Inflammatory macrophage treated with lipopolysaccharide for 1 hour (primary cell): ENCODE measurements at regions not wholly inside any gene's neighbourhood (a gene's known extent, or its start where the extent isn't known, plus 50 kb on each side); places are given as distances from the start of the nearest gene placed in this dataset.
"Not testable (repeated sequence)": the region's sequence is repeated elsewhere in the genome, so short reads cannot be mapped to it uniquely, and the experiment has no call there.

Source experiments
- DNase-seq, 2 donors: peaks; one replicate each; pipeline ENCODE4 v3.0.0-alpha.2; 2020 to 2022

DNA sequence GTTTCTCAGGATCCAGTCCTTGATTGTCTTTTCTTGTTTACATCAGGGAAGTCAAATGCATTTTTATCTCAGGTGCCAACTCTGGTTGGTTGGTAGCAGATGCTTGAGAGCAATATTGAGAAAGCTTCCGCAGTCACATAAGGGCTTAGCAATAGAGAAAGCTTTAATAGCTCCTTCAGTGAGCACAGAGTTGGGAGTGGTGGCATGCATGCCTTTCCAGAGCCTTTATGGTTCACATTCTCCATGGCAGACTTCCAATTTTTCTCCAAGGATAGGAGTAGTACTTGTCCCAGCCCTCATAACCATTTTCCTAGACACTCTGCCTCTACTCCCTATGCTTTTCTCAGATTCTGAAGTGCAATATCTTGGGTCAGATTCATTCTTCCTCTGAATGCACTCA lies 280.4 kb downstream of the AEBP2 start:
- no peak for DNase-seq

DNA sequence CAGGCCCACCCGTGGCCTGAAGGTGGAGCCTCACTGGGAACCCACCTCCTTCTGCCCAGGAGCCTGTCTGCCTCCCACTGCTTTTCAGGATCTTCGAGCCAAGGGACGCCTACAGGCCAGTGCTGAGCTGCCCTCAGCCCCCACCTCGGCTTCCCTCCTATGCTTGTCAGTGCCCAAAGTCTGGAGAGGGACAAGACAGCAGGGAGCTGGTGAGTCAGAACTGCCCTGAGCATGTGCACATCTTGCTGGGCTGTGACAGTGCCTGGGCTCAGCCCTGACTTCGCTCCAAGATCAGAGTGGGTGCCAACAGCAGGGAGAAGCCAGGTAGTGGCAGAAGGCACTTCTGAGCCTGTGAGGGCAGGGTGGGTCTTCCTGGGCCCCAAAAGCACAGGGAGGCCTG lies 286.8 kb downstream of the AEBP2 start:
- no peak for DNase-seq

DNA sequence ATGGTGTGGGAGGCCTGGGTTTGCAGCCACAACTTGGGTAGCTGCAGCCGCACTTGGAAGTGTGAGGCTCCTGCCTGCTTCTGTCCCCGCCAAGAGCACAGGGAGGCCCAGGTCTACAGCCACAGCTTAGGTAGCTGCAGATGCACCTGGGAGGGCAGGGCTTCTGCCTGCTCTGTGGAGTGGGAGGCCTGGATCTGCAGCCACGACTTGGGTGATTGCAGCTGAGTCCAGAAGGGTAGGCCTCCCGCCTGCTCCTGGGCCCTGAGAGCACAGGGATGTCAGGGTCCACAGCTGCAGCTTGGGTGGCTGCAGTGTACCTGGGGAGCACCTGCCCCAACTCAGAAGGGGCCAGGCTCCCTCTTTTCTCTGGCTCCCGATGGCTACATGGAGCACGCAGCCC lies 287.3 kb downstream of the AEBP2 start:
- DNase-seq, result no peak

DNA sequence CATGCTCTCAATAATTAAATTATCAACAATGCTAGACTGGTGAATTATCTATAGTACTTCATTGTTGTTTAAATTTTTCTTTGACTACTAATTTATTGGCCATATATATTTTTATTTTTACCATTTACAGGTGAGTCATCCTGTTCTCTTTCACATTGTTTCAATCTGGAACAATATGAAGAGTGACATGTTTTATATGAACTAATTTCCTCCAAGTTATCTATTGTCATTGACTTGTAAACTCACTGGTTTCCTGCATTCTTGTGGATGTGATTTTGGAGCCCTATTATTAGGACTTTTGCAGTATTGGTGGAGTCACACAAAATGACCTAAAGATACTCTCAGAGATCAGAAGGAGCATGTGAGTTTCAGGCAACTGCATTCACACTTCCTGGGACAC lies 297.7 kb downstream of the AEBP2 start:
- no peak for DNase-seq

DNA sequence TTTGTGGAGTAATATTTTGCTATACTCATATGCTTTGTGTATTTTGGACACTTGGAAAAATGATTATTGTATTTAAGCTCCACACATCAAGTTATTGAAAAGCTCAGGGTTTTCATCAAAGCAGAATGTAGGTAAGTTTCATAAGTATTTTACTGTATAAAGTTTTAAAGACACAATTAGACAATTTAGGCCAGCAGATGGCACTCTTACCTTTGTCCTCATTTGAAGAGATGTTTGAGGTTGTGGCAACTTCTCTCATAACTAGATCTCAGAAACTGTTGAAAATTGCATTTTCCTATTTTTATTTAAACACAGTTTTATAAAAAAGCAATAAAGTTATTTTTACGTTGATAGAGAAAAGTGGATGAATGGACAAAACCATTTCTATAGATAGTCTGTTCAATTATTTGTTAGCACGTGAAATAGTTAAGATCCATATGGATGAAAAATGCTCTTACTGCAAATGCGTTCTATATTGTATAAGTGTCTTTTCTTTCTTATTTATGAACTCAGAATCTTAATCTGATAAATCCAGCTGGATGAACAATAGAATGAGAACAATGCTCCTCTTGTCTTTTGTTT lies 300.0 kb downstream of the AEBP2 start:
- DNase-seq, result peak; percentile 23 to 89

DNA sequence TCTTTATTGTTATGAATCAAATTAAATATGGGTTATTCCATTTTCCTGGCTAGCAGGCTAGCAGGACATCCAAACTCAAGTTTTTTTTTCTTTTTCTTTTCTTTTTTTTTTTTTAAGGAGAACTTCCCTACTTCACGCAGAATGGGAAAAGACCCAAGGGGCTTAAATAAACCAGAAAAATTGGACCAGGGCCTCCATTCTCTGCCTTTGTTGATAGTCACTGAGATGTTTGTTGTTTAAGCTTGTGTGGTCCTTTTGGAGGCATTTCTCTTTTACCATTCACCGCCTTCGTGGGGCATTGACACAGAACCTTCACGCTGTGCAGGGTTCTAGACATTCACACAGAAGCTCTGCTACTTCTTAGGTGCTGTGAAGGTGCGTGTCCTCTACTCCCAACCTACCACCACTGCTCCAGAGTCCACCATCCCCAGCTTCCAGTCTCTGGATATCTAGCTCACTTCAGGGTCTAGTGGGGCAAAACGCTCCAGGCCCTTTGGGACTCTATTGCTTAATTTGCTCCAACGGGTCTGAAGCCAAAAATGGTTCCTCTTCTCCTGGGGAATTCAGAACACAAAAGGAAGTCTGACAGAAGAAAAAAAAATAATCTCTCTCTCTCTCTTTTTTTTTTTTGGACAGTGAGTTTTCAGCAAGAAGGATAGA lies 301.3 kb downstream of the AEBP2 start:
- DNase-seq, result no peak

DNA sequence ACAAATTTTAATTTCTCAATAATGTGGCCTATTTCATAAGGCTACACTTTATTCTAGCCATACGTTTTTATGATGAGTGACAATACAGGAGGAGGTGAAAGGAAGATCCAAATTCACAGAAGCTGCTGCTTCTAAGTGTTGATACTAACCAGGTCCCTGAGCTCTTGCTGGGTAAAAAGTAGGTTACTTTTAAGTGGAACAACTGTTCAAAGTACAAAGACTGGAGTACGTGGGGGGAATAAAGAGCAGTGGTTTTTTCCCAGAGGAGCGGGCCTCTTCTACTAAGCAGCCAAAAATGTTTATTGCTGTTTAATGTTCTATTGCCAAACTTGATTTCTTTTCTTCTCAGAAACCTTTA lies 301.8 kb downstream of the AEBP2 start:
- no peak for DNase-seq

DNA sequence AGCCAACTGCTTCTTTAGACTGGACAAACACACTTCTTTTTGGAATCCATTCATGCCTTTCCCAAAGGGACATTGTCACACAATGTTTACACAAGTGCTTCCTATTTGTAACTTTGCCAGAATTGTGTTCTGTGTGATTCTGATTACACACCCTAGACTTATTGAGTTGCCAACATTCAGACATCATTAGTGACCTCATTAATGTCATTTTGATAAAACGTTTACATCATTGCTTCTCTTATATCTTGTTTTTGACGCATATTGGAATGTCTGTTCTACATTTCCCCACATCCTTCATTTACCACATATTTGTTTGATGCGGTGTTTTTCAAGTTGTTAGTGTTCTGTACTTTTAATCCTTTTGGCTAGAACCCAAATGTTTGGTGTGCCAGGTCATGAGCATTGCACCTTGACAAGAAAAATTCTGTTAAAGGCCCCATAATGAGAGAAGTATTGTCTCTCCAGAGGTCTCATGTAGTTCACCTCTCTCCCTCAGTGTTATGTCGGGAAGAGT lies 305.5 kb downstream of the AEBP2 start:
- no peak for DNase-seq

DNA sequence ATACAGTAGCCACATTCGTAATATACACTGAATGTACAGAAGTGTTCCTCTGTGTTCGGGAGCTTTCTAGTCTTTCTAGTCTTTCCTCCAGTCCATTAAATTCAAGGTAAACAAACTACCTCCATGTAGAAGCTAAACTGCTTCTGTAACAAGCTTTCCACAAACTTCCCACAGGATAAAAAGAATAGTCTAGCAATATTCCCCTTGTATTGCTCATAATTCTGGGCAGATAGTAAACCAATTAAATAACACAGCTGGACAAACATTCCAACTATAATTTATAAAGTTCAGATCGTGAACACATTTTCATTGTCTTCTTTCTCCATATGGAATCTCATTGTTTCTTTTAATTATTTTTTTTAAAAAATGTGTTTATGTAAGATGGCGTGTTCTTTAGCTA lies 307.2 kb downstream of the AEBP2 start:
- no peak for DNase-seq

DNA sequence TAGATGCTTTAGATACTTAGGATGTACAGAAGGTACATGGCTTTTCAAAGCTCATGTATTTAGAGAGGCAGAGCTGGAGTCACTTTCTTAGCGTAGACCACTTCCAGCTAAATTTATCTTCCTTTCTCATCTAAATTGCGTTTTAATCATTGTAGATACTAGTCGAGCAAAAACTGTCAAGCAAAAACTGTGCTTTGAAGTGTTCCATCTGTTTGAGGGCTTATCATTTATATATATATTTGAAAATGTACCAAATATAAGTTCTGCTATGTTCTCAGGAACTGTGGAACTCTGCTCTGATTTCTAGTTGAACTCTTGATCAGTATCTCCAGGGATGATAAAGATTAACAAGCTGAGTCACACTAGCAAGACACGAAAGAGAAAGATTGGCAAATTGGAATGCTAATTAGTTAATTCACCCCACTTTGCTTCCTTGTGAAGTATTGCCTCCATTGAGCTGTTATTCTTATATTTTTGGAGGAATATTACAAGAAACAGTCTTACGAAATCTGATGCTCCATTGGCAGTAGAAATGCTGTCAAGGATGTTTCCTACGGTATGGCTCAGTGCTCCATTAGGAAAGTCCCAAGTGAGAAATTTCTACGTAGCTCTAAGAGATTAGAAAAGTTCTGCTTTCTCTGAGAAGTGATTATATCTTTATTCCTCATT lies 310.7 kb downstream of the AEBP2 start:
- DNase-seq, result peak; percentile 7 to 48

DNA sequence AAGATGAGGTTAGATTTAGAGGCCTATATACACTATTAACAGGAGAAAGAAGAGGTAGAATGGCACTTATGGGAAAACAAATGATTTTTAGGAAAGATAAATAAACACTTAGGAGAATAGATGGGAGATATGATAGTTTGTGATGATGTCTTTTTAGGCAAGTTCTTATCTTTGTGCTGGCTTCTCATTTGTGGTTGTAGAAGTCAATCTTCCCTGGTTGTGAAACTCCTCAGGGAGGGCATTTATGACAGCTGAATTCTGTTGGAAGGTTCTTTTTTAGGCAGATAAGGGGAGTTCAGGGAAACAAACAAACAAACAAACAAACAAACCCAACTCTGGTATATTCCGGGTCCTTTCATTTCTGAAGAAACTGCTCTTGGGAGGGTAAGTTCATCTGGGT lies 311.8 kb downstream of the AEBP2 start:
- DNase-seq, result no peak

DNA sequence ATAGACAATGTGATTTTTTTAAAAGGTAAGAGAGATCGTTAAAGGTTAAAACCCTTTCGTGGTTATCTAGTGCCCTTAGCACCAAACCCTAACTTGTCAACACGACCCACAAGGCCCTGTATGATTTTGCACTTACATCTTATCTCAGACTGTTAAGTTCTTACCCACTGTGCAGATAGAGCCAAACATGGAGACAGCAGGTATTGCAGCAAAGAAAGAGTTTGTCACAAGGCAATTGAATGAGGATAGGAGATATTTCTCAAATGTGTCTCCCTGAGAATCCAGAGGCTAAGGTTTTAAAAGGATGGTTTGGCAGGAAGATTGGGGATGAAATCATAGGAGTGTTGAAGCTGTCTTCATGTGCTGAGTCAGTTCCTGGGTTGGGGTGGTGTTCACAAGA lies 313.4 kb downstream of the AEBP2 start:
- no peak for DNase-seq

DNA sequence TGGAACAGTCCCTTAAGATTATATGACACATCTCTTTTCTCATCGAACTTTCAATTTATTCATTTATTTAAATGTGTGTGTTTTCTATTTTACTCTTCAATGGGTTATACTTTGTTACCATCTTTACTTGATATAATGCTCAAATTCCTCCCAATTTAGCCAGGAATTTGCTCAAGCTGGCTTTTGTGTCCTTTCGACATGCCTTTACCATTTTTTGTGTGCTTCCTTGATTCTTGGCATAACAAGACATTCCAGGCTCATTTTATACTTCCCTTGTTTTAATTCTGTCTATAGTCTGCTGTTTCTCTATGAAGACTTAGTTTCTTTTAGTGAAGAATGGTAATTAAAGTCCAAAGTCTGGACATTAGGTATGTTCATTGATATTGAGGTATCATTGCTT lies 315.8 kb downstream of the AEBP2 start:
- DNase-seq, result no peak

DNA sequence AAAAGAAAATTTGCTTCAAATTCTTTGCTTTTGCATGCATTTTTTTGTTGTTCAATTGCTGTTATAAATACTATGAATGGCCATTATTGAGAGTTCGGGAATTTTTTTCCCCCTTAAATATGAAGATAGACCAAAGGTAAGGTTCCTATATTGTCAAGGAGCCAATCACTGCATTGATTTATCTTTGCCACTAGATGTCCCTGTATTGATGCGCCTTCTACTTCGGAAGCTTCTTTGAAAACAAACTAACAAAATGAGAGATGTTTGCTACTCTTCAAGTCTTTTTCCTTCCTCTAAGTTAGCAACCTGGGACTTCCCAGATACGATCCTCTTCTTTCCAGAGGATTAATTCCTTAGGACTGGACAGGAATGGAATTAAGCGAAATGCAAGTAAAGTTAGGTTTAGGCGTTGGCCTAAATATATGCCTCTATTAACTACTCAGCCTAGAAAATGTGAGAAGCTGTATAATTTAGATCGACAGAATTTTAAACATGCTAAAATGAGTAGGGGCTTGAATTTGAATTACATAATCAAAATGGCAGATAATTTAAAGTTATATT lies 318.1 kb downstream of the AEBP2 start:
- peak; percentile 26 to 37 for DNase-seq

DNA sequence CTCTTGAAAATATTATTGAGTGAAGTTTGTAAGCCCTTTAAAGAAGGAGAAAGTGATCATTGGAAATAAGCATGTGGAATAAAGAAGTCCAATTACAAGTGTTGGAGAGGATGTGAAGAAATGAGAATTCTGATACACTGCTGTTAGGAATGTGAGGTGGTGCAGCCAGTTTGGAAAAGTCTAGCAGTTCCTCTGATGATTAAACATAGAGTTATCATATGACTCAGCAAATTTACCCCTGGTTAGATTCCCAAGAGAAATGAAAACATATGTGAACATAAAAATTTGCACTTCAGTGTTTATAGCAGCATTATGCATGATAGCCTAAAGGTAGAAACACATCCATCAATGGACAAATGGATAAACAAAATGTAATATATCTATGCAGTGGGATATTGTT lies 319.9 kb downstream of the AEBP2 start:
- no peak for DNase-seq

DNA sequence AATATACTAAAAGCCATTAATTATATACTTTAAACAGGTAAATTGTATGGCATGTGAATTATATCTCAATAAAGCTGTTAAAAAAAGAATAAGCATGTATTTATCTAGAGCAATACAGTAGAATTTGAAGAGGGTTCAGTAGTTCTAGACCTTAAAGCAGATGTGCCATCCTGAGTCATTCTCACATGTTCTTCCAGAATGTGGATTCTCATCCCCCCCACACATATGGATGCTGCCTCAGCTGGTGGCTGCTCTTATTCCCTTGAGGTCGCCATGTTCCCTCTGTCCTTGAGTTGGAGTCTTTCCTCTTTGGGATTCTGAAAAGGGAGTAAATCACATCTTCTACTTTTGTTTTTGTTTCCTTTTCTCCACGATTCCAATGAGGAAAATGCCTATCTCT lies 321.3 kb downstream of the AEBP2 start:
- no peak for DNase-seq

DNA sequence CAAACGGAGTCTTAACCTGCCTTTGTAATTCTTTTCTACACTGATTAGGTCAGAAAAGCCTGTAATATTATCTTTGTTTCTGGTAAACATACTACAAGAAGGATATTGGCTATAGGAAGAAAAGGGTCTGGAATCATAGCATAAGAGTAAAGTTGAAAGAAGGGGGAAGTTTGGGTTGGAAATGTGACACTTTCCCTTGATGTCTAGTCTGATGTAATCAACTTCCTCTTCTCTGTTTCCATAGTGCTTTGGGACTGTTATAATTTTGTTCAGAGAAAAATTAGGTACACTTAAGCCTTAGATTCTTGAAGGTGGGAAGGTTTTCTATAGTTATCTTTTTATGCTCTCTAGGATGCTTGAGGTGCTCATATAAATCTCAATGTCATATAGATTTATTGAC lies 322.2 kb downstream of the AEBP2 start:
- peak; percentile 65 to 73 for DNase-seq

DNA sequence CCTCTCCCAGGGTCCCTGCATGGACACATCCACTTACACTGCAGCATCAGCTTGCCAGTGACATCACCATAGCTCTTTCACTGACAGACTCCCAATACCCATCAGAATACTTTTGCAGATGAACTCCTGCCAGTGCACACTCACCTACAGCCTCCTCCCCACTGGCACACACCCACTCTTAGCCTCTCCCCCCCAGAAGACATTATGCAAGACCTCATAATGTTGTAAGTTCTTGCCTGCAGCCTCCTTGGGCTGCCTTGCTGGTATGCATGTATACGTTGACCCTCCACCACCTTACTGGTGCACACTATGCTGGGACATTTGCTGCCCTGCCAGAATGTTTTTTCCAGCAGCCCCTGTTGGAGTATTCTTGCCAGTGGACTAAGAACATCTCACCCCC lies 324.2 kb downstream of the AEBP2 start:
- DNase-seq, result no peak

DNA sequence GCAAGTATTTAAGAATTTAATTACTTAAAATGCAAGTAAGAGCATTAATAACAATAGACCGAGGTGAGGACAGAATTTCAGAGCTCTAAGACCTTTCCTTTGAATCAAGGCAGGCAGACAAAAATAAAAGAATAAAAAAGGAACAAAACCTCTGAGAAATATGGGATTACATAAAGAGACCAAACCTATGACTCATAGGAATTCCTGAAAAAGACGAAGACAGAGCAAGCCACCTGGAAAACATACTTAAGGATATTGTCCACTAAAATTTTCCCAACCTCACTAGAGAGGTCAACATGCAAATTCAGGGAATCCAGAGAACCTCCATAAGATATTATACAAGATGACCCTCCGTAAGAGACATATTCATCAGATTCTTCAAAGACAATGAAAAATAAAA lies 325.1 kb downstream of the AEBP2 start:
- DNase-seq, result no peak

DNA sequence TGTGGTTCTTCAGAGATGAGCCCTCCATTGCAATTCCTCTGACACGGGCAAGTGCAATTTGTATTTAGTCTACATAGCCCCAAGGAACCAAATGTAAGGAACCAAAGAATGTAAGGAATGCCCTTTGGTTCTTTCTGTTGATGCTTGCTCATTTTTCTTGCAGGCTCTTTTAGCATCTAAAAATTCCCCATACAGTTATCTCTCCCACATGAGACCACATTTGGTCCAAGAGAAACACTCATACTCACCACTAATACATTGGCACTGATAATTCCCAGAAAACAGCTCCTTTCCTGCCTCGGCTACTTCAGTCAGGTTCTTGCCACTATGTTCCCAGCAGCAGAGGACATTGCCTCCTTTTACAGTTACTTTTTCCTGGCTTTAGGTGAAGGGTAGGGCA lies 332.6 kb downstream of the AEBP2 start:
- no peak for DNase-seq

DNA sequence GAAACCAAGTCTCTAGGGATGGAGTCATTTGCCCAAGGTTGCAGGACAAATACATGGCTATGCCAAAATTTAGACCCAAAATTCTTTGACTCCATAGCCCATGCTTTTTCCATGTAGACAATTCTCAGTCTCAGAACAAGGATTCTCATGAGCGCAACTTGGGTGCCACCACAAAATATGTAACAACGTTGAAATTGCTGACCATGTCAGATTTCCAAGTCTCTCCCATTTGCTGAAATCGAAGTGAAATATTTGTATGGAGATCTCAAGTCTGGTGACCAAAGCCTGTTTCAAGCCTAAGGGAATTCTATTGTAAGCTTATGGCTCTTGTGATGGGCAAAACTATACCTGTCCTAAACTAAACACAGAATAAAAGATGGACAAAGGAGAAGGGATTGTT lies 333.5 kb downstream of the AEBP2 start:
- DNase-seq, result no peak

DNA sequence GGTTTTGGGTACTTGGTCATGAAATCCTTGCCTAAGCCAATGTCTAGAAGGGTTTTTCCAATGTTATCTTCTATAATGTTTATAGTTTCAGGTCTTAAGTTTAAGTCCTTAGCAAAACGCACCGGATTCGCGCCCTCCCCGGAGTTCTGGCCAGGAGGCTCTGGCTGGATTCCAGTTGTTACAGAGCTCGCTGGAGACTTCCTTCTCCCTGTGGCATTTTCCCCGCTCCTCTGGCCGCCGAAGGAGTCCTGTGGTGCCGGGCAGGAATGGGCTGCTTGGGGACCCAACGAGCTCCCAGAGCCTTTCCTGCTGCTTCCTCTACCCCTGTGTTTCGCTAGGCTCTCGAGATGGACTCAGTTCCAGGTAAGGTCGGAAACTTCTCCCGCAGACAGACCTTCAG lies 335.9 kb downstream of the AEBP2 start:
- no peak for DNase-seq

DNA sequence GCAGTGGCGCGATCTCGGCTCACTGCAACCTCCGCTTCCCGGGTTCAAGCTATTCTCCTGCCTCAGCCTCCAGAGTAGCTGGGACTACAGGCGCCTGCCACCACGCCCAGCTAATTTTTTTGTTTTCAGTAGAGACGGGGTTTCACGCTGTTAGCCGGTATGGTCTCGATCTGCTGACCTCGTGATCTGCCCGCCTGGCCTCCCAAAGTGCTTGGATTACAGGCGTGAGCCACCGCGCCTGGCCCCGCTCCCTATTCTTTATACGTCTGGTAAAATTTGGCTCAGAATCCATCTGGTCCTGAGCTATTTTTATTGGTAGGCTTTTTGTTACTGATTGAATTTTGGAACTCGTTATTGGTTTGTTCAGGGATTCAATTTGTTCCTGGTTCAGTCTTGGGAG lies 336.7 kb downstream of the AEBP2 start:
- DNase-seq, result not testable (repeated sequence)

DNA sequence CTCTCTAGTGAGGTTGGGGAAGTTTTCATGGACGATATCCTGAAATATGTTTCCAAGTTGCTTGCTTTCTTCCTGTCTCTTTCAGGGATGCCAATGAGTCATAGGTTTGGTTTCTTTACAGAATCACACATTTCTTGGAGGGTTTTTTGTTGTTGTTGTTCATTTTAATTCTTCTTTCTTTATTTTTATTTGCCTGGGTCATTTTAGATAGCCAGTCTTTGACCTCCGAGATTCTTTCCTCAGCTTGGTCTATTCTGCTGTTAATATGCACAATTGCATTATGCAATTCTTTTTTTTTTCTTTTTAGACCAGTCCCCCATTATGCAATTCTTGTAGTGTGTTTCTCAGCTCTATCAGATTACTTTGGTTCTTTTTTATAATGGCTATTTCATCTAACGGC lies 338.9 kb downstream of the AEBP2 start:
- no peak for DNase-seq
